GM18507 (cell line): ENCODE measurements at regions not wholly inside any gene's neighbourhood (a gene's known extent, or its start where the extent isn't known, plus 50 kb on each side); places are given as distances from the start of the nearest gene placed in this dataset.

Experiments used
- DNase-seq: peaks from one replicate; pipeline ENCODE4 v3.0.0; 2011; ENCODE audit warnings: low read depth; ENCODE audit not compliant: insufficient read length; ENCODE audit errors: extremely low spot score
- FAIRE-seq: peaks from 2 replicates; lab custom pipeline; 2011; peaks lifted over from hg19 to GRCh38; lab: Jason Lieb, UNC

DNA sequence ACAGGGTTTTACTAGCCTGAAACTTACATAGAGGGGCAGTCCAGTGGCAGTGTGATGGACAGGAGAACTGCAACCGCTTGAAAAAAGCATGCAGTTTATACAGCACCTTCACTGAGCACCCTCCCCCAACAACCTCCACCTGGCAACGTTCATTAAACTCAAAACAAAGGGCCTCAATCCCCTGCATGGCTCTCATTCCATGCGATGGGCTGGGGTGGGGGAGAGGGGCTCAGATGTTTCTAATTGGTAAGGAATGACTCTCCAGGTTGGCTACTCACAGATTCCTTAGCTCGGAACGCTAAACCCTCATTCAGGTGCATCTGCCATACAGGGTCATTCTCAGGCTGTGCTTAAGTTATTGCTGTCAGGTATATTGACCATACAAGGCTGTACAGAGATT is 80.9 kb upstream of the ITGA1 start:
- DNase-seq = no peak
- FAIRE-seq = no peak

DNA sequence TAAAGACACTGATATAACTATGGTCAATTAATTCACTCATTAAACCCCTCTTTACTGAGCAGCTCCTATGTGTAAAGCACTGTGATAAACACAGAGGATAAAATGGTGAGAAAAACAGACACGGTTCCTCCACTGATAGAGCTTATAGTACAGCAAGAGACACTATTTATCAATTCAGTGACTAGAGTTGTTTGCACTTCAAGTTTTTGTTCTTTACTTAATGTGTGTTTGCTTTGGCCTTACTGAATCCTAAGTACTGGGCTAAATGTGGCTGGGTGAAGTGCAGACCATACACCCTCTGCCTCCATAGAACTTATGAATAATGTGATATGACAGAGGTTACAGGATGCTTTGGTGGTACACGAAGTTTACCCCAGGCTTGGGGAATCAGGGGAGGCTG is 80.1 kb upstream of the ITGA1 start:
- FAIRE-seq = no peak
- DNase-seq = no peak

DNA sequence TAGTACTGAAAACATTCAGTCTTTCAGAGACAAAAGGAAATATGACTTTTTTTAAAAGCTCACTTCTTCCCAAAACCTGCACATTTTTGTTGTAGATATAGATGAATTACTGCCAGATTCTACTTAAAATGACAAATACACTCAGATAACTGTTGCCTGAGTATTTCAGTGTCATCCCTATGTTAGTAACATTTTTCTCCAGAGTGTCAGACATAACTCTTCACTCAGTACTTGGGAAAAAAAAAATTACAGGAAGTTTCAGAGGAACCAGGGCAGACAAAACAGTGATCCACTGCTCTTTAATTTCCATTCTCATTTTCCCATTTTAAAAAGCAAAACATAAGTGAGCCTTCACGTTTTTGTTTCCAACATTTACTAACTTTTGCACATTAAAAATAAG is 79.3 kb upstream of the ITGA1 start:
- no peak for DNase-seq
- FAIRE-seq = no peak

DNA sequence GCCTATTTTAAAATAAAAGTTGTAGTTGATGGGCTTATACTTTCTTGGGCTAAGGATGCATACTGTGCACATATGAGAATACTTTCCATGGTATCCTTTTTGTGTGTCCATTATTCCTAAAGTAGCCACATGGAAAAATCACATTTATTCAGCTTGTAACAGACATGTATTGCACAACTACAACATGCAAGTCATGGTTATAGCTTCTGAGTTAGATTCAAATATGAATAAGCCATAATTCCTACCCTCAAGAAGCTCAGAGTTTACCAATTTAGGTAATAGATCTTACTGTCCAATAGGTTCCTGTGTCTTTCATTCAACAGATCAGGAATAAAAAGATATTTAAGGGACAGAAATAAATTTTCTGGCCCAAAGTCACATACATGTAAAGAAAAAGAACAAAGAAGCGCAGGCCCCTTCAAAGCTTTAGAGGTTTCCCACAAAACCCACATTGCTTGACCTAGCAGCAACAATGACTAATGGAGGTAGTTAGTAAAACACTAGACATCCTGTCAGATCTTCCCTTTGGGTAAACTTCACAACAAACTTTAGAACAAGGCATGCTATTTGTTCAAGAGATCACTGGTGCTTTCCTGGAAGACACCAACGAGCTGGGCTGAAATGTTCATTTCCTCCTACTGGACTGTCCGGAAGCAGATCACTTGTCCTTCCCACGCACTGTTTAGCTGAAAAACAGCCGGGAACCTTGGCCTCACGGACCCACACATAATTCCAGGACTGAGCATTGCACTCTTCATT is 78.4 kb upstream of the ITGA1 start:
- FAIRE-seq (peak; percentile 84), DNase-seq (no peak)

DNA sequence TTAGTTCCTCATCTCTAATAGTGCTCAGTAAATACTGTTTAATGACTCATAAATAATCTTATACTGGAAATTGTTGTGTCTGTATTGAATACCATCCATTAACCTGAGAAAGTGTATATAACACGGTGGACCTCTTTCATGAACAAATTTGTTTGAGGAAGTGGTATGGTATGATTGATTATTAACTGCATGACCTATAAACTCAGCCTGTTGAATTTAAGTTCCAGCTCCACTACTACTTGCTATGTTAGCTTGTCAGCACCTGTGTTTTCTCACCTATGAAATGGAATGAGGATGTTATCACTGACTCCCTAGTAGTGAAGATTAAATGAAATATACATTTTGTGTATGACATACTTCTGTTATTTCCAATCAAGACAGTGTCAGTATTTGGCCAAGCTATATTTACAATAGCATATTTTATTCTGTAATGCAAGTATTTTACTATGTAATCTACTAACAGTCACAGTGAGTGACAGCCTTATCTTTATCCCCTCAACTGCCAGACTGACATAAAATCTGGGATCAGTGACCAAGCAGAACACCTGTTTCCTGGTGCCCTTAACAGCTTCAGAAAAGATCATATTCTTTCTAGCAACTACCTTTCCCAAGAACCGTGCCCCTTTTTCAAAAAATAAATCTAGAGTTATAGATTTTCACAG is 77.3 kb upstream of the ITGA1 start:
- FAIRE-seq = peak; percentile 61
- DNase-seq = no peak

DNA sequence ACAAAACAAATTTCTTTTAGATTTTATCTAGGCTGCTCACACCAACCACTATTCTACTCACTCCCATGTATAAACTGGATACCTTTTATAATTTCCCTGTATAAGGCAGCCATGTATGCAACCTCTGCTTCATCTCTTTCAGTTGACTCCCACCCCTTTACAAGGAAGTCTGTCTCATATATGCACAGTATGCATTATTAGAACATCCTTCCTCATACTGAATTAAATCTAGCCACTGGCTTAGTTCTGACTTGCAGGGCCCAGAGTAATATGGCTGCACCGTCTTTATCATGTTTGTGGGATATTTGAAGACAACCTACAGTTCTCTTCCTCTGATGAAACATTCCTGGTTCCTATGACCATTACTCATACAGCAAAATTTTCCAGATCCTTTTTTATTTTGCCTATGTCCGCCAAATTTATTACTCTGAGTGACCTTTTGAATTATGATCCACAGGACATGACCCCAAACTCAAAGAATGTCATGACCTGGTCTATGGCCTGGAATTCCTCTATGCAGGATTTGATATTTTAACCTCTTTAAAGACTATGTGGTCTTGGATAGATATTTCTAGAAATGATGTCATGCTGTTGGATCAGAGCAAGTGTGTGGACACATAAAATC is 76.6 kb upstream of the ITGA1 start:
- no peak for FAIRE-seq
- no peak for DNase-seq

DNA sequence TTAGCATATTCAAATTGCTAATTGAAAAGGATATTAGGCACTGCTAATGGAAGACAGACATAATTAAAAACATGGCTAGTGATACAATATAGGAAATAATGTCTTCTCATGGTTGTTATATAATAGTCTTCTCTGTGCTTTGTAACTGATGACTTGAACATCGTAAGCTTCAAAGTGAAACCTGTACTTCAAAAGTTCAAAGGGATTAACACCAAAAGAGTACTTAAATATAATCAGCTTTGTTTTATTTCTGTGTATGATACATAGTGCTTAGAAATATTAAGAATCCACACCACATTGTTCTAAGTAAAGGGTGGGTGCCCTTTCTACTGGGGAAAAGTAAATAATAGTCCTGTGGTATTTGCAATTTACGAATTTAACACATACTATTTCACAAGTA is 75.4 kb upstream of the ITGA1 start:
- no peak for FAIRE-seq

DNA sequence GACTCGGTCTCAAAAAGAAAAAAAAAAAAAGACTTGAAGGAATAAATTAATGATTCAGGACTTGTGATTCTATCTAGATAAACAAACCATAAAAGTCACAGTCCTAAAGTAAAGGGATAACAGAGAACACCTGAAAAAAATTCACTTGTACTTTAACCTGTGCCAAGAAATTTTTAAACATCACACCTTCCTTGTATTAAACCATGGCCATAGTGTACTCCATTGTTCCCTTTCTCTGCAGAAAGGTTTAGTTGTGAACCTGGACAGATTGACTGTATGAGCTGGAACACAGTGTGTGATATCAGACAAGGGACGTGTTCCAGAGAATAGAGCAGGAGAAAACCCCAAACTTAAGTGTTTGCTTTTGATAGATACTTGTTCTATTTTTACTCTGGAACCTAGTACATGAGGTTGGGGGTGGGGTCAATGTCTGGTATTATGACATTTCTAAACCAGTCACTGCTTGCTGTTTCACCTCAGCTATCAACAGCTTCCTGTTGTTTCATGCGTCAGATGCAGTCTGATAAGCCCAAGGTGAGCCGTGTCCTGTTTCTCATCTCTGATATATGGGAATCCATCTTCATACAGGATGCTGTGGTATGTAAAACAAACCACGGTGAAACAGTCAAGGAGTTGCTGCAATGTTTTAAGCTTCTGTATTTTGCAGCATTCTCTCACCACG is 62.5 kb upstream of the ITGA1 start:
- peak; percentile 63 for FAIRE-seq

More for the DNA sequence above, 75.4 kb upstream of the ITGA1 start:
- DNase-seq = no peak

DNA sequence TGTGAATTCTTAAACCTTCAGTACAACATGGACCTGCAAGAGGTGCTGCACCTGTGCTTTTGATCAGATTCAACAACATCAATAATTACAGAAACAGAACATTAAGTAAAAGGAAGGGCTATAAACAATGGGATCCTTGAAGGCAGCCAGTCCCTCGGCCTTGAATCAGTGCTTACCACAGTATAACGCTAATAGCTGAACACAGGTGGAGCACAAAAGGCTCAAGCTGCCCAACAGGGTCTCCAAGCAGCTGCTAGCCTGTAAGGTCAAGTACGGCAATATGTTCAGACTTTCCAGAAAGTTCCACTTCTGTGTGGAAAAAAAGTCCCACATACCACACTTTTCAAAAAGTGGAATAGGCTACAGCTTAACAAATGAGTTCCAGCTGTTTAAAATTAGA is 61.9 kb upstream of the ITGA1 start:
- FAIRE-seq (no peak), DNase-seq (no peak)

More for the DNA sequence above, 62.5 kb upstream of the ITGA1 start:
- no peak for DNase-seq

DNA sequence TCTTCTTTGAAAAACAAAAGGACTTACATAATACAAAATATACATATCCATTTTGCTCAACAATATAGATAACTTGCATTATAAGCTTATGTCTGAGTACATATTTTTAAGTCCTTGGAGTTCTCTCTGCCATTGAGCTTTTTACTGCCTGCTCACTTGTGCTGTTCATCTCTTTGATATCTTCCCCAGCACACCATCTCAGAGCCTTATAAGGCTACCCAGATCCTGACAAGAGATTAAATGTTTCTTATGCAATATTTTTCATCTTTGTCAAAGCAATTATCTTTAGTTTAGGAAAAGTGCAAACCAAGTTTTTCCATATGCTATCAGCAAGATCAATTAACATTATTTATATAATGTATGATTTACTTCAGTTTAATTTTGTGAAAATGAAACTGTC is 60.7 kb upstream of the ITGA1 start:
- FAIRE-seq (no peak), DNase-seq (no peak)

DNA sequence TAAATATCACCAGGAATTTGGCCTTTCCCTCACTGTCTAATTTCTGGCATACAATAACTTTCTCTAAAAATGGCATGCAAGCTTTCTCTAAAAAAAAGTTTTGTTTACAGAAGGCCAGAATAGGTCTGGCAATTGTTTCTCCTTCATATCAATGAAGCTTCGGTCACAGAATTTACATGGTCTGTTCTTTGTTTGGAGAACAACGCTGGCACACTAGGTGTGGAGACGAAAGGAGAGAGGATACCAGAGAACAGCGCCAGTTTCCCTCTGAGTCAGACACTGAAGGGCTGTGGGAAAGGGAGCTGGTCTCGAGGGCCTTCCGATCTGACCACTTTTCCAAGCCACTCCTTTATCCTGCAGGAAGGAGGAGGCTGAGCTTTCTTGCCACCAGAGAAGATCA is 60.1 kb upstream of the ITGA1 start:
- FAIRE-seq = no peak
- DNase-seq = no peak

DNA sequence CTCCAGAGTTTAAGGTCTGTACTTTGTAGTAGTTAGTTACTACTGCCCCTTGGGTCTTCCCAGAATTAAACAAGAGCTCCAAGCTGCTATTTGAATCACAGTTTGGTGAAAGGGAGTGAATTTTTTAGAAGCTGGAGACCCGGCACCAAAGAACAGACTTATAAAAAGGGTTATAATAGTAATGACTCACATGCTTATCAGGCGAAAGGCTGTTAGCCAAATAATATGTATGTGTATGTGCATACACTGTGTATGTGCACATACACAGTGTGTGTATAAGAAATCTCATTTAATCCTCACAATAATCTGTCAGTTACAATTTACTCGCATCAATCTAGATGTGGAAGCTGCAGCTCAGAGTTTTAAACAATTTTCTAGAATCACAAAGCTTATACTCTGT is 59.5 kb upstream of the ITGA1 start:
- FAIRE-seq (no peak), DNase-seq (no peak)

DNA sequence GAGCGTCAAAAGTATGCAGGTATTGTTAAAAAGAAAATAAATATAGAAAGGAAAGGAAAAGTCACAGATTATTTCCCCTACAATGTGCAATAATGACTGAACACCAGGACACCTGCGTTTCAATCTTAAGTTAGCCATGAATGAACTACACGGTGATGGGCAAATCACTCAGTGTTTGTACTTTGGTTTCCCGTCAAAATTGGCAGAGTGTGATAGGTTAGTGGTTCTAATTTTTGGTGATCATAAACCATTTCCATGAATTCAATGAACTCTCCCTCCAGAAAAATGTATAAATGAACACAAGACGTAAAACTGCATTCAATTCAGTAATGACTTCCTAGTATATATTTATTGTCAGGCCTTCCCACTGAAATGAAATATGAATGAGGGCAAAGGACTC is 59.0 kb upstream of the ITGA1 start:
- no peak for DNase-seq
- no peak for FAIRE-seq

DNA sequence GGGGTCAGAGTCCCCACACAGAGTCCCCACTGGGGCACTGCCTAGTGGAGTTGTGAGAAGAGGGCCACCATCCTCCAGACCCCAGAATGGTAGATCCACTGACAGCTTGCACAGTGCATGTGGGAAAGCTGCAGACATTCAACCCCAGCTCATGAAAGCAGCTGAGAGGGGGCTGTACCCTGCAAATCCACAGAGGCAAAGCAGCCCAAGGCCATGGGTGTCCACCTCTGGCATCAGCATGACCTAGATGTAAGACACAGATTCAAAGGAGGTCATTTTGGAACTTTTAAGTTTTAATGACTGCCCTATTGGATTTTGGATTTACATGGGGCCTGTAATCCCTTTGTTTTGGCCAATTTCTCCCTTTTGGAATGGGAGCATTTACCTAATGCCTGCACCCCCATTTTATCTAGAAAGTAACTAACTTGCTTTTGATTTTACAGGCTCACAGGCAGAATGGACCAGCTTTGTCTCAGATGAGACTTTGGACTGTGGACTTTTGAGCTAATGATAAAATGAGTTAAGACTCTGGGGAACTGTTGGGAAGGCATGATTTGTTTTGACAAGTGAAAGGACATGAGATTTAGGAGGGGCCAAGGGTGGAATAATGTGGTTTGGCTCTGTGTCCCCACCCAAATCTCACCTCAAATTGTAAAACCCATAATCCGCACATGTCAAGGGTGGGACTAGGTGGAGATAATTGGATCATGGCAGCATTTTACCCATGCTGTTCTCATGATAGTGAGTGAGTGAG is 56.3 kb upstream of the ITGA1 start:
- no peak for FAIRE-seq

DNA sequence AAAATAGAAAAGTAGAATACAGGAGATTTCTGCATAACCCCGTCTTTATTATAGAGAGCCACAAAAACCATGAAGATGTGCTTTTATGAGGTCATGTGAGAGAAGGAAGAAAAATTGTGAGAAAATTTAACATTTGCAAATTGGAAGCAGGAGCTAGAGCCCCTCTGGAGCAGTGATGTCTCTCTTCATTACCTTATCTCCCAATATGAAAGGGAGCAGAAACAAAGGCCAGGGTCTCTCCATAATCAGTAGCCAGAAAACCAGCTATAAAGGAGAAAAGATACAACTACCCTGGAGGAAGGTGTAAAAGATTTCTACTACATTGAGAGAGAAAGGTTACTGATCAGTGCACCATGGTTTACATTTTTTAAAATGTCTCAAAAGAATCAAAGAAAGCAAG is 53.2 kb upstream of the ITGA1 start:
- no peak for DNase-seq
- peak; percentile 21 for FAIRE-seq

More for the DNA sequence above, 56.3 kb upstream of the ITGA1 start:
- no peak for DNase-seq

DNA sequence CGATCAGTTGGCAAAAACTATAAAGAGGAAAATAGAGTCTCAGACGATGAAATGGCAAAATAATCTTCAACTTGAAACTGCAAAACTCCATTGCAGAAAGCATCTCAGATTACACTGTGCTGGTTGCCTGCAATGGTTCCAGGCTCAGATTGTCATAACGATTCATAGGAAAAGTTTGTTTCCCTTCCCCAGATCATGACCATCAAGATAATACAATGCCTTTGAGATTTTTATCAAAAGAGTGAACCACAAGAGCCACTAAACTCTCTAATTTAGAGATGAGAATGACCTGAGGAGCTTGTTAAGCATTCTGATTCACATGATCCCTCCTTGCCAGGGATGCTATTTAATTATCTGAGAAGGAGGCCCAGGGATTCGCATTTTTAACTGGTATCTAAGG is 52.6 kb upstream of the ITGA1 start:
- FAIRE-seq = no peak
- DNase-seq = no peak
